NCI-H187 (cell line): ENCODE measurements at regions not wholly inside any gene's neighbourhood (a gene's known extent, or its start where the extent isn't known, plus 50 kb on each side); places are given as distances from the start of the nearest gene placed in this dataset.

Source experiments
- DNase-seq, 2 experiments: peaks; one replicate each; lab custom pipeline; 2025; lab: John Stamatoyannopoulos, UW

DNA sequence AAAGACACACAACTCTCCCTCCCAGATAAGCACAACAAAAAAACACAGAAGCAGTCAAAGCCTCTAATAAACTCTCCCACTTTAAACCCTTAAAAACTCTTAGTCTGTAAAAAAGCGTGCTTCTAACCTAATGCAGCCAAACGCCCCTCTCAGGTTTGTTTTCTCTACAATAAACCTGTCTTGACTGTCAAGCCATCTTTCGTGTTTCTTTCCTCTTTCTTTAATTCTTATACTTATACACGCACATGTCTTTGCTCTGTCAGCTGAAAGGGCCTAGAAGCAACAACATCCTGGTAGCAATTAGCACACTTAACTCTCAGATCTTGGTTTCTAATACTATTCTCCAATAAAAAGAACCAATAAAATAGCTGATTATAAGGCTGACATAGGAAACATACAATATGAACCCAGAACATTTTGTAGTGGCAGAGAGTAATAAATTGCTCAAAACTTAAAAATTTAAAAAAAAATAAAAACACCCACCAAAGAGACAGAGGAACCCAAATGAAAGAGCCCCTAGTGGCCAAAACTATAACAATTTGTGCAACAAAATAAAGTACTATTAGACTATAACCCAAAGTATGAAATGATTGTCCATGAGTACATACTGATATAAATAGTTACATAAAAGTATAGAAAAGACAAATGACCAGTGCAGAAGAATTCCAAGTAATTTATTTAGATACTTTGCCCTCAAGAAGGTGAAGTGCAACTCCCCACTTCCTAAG lies 440.4 kb upstream of the ADGRL3 start:
- DNase-seq = no peak

DNA sequence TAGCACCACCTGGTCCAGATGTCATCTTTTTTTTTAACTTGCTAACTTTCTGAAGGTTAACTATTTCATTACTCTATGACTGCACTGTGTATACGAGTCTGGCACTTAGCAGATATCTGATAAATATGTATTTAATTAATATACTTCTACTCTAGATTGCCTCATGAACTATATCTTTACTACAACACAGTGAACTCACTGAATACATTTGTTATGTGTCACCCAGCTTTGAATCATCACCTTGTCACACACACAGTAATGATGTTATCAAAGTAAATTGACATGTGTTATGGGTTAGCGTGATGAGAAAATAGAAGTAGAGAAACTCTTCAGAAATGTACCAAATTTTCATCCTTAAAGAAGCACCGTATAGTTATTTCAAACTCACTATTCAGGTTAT lies 419.3 kb upstream of the ADGRL3 start:
- DNase-seq = no peak

DNA sequence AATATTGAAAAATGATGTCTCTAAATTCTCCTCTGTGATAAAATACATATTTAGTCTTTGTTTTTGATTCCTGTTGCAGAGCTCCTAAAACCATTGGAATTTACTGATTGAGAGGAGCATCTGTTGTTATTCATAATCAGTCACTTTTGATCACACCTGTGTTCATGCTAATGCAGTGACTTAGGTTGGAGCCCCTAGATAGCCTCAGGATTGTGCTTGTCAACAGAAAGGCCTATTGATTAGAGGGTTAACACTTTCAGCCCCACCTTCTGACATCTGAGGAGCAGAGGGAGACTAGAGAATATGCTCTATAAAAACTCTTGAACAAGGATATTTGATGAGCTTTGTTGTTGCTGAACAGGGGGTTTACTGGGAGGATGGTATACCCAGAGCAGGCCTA lies 409.5 kb upstream of the ADGRL3 start:
- DNase-seq = no peak

DNA sequence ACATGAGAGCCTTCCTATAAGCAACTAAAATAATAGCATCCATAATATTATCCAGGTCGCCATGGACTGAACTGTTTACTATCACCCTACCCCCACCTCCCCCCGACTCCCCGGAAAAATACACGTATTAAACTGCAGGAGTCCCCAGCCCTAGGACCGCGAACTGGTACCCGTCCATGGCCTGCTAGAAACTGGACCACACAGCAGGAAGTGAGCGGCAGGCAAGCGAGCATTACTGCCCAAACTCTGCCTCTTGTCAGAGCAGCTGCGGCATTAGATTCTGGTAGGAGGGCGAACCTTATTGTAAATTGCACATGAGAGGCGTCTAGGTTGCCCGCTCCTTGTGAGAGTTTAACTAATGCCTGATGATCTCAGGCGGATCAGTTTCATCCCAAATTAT lies 405.8 kb upstream of the ADGRL3 start:
- no peak for DNase-seq

DNA sequence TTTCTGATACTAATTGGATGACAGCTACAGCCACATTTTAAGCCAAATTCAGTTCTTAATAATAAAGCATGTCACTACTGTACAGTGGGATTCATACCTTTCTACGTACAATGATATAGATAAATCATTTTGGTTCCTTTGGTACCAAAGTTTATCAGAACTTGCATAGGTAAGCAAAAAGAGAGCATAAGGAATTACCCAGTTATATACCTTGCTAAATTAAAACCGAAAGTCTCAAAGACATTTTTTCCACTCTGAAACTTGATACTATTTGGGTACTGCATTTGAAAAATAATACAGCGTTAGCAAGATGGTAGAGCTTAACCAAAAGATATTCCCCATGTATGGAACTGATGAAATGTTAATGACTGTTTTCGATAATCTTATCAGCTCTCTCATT lies 400.9 kb upstream of the ADGRL3 start:
- DNase-seq = no peak

DNA sequence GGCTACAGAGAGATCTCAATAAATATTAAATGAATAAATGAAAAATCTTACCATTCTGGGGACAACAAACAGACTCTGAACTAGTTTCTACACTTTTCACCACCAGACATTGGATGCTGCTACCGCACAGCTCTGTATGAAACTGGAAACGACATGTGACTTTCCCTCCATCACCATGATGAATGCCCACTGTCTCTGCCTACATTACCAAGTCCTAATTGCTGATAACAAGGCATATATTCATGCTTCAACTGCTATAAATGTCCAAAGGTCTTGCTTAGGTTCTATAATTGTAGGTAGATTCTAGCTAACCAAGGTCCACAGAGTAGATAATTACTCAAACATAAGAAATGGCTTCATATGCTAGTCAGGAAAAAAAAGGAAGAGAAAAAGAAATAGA lies 399.4 kb upstream of the ADGRL3 start:
- no peak for DNase-seq

DNA sequence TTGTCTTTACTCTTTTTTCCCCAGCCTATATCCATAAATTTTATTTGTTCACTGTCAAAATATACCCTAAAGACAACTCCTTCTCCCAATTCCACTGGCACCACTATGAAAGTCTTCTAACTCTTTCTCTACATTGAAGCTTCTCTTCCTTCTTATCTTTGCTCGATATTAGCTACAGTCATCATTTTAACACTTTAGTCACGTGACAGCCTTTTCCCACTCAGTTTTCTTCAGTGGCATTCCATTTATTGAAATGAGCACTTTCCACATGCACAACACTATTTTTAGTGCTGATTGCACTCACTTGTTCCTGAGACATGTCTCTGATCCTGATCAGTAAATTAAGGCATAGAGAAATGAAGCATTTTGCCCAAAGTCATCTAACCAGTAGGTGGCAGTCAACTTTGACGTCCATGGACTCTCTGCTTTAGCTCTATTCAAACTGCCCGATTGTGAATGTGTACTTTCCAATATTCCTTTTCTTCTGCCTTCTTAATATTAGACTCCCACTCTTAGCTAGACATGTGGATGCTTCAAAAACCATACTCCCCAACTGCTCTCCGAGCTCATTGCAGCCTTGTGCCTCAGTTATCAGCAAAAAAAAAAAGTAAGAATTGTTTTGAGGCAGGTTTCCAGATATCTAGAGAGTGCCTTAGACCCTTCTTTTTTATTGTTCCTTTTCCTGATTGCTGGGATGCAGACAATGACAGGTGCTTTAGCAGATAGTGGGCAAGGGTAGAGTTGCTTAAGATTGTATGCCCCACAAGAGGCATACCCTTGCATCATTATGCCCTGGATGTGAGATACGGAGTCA lies 394.4 kb upstream of the ADGRL3 start:
- peak; percentile 3 to 8 for DNase-seq

DNA sequence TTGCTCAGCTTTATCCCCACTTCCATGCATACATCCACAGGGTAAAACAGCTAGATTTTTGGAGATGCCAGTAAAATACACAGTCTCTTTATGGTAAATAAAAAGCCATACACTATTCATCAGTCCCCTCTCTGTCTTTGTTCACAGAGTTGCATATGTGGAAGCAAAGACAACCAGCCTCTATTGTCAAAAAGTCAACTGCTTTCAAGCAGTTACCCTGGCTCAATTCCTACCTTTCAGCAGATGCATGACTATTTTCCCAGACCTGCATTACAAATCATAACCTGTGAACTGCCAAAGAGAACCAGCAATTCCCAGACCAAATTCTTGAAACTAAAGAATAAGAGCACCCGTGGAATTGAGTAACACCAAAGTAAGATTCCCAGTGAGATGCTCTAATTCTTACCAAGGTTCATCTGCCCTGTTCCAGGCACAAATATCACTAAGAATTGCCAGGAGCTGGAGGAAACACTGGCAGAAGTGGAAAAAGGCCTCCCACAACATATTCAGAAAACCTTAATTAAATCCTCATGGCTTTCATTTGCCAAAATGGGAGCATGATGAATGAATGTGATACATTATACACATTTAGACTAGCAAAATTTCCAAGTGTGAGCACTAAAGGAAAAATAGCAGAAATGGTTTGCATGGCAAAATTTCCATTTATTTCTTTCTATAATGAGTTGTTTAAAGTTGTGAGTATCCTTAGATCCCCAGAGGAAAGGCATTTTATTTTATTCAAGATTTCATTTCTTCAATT lies 391.2 kb upstream of the ADGRL3 start:
- DNase-seq = no peak

DNA sequence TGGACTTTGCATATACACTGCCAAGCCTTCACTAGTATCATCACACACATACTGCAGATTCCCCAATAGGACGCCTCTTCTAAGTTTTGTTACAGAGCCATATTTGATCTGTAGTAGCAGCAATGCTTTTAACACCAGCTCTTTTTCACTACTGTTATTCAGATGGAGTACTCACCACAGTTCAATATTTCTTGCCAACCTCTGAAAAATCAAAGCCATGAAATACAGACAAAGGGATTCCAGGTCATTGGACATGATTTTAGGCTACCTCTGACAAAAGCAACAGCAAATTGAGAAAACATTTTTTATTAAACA lies 390.7 kb upstream of the ADGRL3 start:
- DNase-seq = no peak

DNA sequence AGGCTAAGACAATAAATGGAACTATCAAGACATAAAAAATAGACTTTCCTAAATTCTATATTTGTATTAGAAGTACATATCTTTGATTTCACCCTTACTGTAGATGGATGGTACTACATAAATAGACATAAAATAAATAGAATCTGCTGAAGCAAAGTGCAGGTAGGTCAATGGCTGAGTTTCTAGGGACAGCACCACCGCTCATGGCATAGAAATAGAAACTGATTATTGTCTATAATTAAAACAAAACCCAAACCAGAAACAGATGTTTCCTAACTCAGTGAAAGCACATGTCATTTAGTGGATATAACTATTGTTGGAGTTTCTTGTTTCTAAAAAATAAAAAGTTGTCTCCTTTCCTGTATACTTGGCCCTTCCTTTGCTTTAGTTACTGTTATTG lies 387.3 kb upstream of the ADGRL3 start:
- DNase-seq = no peak

DNA sequence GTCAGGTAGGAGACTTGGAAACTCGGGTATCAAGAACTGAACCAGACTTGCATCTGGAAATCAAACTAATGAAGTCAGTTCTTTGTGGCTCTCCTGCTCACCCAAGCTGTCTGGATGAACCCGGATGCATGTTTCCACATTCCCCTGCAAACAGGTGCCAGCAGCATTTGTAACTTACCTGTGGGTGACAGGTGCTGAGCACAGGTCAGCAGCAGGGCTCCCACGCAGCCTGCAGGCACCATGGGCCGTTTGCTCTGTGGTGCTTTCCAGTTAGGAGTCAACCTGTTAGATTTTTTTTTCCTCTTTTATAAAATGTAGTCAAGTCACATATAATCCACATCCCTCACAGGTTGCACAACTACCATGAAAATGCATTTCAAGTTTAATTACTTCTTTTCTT lies 385.6 kb upstream of the ADGRL3 start:
- DNase-seq = no peak

DNA sequence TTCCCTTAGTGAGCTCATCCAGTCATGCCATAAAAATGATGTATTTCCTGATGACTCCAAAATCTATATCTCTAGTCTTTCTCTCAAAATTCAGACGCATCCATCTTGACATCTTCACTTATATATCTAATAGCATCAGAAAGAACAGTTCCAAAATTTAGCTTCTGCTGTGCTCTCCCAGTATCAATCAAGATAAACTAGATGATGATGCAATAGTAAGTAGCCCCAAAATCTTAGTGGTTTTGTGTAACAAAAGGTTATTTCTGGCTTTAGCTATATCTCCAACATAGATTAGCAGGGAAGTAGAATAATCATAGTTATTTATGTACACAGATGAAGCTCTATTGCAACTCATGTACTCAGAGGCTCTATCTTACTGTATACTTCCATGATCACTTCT lies 382.5 kb upstream of the ADGRL3 start:
- DNase-seq = no peak

DNA sequence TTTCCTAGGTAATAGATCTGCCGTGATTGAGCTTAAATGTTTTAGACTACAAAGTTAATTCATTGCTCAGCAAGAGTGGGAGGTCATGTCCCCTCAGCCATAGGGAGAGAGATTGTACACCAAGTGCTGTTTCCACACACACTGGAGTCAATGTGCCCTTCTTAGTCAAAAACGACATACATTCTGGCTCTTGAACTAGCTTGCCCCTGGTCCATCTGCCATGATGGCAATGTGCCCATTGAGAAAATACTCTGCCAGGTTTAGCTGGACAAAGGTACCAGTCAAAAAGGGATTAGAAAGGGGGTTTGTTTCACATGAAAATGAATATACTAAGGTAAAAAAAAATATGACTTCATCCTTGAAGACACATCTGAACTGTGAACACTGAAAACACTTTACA lies 377.1 kb upstream of the ADGRL3 start:
- DNase-seq = no peak

DNA sequence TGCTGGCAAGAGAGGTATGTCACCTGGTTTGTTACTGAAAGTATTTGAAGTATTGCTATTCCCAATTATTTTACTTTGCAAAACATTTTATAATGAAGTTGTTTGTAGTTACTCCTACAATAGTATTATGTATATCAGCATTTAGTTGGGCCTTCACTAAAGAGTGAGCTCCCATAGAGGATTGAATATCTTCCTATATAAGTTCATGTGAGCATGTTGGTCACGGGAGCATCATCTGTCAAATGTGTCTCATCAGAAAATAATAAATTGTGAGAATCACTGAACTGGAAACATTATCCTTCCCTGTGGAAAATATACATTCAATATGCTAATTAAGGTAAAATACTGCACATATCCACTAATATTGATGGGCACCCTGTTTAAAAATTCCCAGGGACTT lies 360.1 kb upstream of the ADGRL3 start:
- DNase-seq = no peak

DNA sequence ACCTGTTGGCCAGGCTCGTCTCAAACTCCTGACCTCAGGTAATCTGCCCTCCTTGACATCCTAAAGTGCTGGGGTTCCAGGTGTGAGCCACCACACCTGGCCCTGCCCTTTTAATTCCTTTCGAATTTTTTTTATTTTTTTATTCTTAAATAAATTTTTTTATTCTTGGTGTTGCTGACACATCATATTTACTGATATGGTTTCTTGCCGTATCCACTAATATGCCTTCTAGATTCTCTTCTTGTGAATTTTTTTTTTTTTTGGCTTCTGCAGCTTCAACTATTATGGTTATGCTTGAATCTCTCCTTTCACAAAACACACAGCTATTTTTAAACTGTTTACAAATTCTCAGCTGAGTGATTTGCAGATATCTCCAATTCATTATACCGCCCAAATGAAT lies 353.4 kb upstream of the ADGRL3 start:
- no peak for DNase-seq

DNA sequence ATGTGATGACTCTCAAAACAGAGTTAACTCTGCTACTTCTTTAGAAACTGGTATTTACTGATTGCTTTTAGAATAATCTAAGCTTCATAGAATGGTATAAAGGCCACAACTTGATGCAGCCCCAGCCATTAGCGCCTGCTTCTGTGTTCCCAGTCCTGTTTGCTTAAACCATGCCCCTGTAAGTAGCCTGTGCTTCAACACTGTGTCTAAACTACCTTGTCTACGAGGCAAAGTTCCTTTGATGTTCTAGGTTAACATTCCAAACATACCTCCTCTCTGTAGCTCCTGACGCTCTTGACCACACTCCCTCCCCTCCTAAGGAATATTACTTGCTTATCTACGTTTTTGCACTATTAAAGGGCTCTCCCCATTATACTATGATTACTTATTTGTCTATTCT lies 352.5 kb upstream of the ADGRL3 start:
- DNase-seq = no peak

DNA sequence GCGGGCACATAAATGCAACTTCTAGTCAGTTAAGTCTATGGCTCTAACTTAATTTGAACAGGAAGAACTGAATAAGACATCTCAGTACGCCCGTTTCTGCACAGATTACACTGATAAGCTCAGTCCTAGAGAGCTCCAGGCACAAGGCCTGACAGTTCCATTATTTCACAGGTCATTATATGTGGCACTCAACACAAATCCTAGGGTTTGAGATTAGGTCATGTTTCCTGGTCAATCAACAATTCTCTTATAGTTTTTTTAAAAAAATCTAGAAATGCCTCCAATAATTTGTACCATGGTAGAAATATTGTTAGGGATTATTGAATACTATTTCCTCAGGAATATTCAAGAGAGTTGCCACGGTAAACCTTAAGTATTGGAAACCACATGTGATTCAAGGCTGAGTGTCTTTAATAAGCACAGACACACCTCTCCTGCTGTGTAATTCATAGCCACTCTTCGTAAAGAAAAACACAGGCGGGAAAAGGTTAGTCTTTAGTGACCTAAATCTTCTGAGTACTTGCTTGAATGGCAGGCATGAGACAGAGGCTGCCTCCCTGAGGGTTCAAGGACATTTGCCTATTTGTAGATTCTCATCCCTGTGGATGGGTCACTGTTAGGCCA lies 342.9 kb upstream of the ADGRL3 start:
- no peak for DNase-seq

DNA sequence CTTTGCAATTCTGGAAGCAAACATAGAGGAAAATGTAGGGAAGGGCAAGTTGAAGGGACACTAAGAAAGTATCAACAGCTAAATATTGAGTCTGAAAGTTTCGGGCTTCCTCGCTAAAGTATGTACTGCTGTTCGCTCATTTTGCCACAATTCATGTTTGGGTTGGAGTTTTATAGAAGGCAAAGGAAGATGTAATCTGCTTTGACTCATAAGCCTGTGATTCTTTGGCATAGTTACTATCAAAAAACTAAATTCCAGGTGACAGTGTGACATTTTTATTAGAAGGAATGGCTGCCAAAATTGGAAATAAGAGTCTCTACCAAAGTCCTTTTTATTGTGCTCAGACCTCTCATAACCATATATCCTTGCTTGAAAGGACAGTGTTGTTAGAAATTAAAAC lies 336.7 kb upstream of the ADGRL3 start:
- no peak for DNase-seq

DNA sequence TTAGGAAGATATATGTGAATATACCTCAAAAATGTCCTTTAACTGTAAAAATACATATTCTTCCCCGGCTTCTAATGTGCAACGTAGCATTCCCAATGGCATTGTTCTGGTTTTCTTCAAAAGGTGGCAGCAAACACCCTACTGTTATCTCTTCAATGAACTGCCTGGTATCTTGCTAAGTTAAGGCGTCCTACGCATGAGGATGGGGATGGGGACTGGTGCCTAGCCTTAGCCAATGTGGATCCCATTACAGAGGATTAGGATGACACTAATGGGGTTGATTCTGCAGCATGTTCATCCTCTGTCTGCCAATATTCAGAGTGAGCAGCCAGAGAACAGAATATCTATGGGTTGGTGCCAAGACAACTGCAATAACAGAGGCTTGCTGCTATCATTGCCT lies 334.9 kb upstream of the ADGRL3 start:
- DNase-seq = no peak

DNA sequence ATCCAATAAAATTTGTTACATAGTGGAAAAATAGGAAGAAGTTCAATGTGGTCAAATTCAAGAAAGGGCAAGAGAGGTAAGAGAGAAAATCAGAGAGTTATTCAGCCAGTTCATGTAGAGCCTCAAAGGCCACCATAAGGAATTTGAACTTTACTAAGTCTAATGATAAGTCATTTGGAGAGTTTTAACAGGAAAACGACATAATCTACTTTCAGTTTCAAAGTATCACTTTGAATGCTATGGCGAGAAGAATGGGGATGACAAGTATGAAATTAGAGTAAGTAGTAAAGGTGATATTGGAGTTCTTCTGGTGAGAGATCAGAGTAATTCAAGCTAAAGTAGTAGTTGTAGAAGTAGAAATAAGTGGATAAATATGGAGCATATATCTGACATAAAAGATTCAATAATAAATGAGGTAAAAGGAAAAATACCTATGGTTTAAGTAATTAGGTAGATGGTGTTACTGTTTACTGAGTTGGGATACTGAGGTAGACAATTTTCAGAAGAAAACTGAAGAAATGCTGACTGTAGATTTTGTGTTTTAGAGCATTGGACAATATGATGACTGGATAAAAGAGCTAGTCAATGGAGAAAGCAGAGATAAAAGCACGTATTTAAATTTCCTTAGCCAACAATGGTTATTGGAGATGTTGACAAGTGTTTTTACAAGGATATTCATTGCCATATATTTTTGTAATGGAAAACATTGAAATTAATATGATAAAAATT lies 331.7 kb upstream of the ADGRL3 start:
- no peak for DNase-seq

DNA sequence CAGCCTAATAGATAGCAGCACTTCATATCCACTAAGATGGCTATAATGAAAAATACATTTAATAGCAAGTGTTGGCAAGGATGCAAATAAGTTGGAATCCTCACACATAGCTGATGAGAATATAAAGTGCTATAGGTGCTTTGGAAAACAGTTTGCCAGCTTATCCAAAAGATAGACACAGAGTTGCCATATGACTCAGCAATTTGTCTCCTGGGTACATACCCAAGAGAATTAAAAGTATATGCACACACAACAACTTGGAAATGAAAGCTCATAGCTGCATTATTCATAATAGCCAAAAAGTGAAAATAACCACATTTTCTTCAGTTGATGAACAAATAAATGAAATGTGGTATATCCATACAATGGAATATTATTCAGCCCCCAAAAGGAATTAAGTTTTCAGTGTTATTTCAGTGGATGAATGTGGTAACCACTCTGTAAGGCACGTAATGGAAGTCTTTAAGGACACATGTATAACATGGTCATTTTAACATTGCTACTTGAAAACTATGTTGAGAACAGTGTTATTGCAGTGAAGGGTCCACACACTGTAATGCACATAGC lies 320.9 kb upstream of the ADGRL3 start:
- no peak for DNase-seq

DNA sequence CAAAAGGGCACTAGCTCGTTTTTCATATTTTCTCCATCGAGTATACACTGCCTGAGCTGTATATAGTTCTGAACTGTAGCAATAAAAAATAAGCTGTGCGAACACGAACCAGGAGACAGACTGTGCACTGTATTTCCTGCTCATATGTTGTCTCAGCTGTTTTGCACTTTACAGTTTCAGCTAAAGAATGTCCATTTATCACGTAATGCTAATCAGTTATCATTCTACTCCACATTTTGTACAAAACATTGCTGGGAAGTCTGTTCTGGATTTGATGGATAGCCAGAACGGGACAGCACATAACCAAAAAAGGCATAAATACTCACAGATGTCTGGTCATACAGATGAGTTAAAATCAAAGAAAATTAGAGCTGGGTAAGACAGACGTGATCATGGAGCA lies 315.5 kb upstream of the ADGRL3 start:
- DNase-seq = no peak
